A673 (cell line): ENCODE measurements at regions not wholly inside any gene's neighbourhood (a gene's known extent, or its start where the extent isn't known, plus 50 kb on each side); places are given as distances from the start of the nearest gene placed in this dataset.

ENCODE experiments used
- CTCF ChIP-seq: fragments of 300-800, 200-600 bp; sonication (generic); conservative IDR thresholded peaks from 2 replicates; pipeline ENCODE4 v1.5.1; 2017; ENCODE audit warnings: low read depth, mild to moderate bottlenecking, antibody characterized with exemption, low read length, moderate library complexity, mixed read lengths
- EZH2 ChIP-seq: fragments of 200-600 bp; sonication (generic); IDR thresholded peaks from 2 replicates; pipeline ENCODE4 v1.6.1; 2017; ENCODE audit warnings: borderline replicate concordance, low read depth, mild to moderate bottlenecking, mixed read lengths, antibody characterized with exemption, low read length; ENCODE audit not compliant: poor library complexity, severe bottlenecking

- TF ChIP-seq CTCF: no peak
- no peak for TF ChIP-seq EZH2
Measured at GRCh38 chr20:22055981-22056380, 350.5 kb downstream of the PAX1 start.
